GM04503 (cell line): ENCODE measurements at regions not wholly inside any gene's neighbourhood (a gene's known extent, or its start where the extent isn't known, plus 50 kb on each side); places are given as distances from the start of the nearest gene placed in this dataset.

Experiments used
- DNase-seq: peaks from one replicate; pipeline ENCODE4 v3.0.0-alpha.2; 2012; ENCODE audit warnings: low read depth

DNA sequence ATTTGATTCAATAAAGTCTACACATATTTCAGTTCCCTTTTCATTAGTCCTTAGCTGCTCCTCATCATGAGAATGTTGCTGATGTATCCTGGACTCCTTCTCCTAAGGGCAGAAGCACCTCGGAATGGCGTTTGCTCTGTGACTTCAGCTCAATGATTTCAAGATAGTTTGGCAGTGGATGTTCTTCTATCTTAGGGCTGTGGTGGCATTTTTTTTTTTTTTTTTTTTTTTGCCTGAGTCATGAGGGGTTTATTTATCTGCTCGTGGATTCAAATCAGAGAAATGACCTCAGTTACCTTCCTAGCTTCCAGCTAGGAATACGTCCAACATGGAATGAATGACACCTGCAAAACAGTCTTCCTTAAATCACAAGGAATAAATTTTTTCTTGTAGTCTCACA, 220.0 kb upstream of the ZBED5 start:
- DNase-seq: no peak

DNA sequence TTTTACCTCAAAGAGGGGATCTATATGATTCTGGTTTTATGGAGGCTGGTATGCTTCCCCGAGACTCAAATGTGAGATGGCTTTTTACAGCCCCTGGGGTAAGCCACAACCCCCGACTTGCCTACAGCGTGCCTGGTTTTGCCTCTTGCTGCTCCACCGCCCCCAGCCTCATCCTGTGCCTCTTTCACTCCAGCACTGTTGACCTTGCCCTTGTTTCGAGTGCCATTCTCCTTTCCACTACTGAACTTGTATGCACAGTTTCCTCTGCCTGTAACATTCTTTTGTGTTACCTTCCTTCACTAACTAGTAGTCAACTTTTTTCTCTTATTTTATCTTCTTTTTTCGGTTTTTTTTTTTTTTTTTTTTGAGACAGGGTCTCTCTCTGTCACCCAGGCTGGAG, 219.0 kb upstream of the ZBED5 start:
- DNase-seq: no peak

DNA sequence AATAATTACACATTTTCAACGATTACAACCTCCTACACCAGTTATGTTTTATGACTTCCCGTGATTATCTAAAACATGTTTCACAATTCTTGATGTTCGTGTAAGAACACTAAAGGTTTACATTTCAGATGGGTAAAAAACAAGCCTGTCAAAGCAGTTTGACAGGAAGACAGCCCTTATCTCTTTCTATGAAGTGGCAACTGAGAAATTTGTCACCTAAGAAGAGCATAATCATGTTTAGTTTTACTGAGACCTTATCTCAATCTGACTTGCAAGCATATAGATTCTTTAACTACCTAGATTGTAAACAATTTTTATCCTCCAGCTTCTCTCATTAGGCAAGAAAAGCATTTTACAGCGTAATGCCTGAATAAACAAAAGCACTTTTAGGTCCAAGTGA, 218.4 kb upstream of the ZBED5 start:
- DNase-seq: no peak

DNA sequence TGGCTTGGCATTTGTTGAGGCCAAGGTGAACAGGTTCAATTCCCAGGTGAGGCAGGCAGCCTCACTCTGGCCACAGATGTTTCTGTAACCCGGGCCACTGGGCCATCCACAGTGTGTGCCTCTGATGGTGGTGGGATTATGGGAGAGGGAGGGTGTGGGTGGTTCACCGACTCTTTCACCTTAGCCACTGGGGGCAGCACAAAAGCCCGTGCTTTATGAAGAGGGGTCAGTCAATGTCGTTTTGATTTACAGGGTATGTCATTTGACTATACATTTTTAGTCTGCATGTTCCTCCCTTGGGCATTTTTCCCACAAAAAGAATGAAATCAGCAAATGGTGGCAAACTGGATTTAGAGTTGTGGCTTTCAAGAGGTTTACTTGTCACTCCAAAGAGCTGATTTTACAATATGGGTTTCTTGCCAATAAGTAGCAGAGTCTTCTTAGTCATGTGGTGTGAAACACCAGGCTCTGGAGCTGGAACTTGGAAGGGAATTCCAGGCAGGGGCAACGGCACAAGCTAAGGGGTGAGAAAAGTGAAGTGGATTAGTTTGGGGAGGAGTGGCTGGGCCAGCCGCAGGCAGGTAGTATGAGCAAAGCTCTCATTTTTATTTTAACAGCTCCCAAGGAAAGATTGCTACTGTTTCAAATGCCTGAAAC, 217.8 kb upstream of the ZBED5 start:
- no peak for DNase-seq

DNA sequence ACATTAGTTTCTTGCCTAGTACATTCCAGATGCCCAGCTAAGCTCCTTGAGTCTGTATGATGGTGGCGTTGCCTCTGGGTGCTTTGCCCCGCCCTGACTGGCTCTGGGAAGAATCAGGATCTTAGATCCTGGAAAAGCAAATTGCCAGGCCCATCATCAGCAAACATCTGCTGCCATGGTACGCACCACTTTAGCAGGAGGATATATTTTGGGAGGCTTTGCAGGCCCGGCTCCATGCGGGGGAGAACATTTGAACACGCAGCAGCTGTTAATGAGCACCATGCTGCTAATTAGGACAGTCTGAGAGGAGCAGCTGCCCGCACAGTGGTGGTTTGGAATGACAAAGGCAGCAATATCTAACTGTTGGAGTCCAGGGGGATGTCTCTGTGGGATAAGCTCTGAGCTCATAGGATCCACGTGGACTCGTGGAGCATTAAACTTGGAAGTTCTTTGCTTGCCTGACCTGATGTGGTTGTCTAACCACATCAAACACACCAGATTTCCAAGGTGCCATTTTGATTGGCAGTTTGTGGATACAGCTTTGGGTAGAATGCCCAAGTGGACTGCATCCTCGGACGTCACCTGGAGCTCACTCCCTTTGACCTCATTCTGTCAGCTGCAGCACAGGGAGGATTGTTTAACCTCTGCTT, 217.0 kb upstream of the ZBED5 start:
- DNase-seq: no peak

DNA sequence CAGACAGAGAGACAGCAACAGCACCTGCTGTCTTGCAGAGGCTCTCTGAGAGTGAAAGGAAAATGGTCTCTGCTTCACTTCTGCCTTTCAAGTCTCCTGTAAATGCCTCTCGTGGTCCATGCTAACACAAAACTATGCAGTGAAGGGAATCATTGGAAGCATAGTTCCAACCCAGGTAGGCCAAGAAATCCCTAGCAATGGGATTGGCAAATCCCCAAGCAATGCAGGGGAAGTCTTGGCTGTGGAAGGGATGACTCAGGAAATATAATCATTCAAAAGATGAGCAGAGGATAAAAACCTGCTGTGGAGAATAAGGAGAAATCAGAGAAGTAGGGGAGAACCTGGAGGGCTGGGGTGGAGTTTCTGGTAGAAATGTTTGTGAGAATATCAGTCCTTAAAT, 216.1 kb upstream of the ZBED5 start:
- no peak for DNase-seq

DNA sequence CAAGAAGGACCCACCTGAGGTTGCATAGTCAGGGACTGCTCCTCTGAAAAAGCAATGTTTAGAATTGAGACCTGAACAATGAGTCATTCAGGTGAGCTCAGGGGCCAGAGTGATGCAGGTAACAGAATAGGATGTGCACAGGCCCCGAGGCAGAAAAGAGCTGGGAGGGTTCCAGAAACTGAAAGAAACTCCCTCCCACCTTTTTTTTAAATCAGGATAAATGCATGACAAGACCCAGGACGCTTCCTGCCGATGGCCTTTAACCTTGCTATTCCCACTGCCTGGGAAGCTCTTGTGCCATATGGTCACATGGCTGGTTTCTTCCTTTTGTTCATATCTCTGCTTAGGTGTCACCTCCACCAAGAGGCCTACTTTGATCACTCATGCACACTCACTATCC, 214.2 kb upstream of the ZBED5 start:
- no peak for DNase-seq

DNA sequence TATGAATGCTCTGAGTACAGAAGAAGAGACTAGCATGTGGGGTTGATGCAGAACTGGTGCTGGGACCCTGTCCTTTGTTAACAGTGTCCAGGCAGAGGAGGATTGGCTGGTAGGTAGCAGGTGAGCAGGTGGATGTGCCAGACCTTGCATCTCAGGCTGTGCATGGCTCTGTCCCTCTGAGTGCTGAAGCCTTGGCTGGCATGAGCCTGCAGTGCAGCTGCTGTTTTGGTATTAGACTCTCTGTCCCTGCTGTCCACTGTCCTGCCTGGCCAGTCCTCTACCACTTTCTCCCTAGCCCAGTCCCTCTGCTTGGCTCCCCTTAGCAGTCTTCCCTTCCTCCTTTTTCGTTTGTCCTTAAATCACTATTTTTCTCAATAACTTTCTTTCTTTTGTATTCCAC, 213.6 kb upstream of the ZBED5 start:
- no peak for DNase-seq

DNA sequence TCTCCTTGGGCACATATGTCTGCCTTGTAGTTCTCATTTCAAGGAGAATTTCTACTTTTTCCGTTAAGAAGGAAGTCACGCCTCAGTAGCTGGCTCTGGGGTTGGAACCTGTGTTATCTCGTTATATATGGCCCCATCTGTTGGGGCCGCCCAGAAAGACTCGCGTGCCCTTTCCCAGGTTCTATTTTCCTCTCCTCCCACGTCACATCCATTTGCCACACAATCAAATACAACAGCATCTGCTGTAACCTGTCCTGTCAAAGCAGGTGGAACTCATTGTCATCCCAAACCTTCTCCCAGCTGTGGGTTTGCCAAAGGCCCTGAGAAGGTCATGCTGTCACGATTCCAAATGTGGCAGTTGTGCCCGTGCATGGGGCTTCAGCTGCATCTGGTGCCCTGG, 213.1 kb upstream of the ZBED5 start:
- no peak for DNase-seq

DNA sequence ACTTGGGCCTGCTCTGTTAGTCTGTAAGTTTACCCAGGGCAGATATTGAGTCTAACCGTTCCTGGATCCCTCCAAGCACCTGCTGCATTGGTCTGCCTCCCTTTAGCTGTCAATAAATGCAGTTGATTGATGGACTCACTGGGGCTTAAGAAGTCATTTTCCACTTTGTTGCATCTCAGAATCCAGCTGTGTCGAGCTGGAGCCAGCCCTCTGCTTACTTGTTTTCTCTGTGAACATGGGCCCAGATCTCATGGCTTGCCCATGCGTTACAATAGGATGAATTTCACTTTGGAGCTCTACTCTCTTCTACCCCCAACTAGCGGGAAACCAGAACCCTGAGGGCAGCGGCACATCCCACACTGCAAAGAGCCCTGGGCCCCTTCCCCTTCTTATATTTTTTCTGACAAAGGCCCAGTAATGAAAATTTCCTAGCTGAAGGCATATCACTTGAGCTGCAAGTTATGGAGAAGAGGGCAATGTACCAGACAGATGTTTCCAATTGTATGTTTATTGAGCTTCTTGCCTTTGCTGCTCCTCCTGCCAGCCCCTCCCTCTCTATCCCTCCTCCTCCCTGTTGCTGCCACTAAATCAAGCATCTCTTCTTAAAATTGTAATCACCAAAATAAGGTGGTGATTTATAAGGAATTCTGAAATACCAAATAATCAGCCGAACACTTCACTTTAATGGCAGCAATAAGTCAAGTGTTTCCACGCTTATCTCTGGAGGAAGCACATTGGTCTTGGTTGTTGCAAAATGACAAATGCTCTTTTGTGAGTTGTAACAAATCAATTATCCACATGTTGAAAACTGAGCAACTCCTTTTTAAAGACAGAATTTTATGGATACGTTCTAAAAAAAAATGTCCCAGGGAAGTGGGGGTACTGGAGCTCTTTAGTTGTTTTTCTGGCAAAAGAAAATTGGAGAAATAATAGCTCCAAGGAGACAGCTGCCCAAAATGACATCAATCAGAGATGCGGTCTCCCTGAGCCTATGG, 212.3 kb upstream of the ZBED5 start:
- DNase-seq: no peak

DNA sequence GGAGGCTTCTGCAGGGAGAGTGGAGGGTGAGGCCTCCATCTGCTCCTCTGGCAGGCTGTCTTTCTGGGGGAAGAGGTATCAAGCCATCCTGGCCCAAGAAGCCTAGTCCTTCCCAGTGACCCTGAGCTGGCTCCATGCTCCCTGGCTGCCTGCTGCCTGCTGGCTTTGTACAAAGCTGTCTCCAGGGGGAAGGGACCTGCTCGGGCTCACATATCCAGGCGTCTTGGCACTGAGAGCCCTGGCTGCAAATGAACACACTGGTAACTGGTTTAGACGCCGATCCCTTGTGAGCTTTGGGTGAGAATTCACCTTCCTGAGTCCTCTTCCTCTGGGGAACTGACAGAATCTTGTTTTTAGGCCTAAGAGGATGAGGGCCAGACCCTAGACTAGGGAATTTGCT, 210.3 kb upstream of the ZBED5 start:
- DNase-seq: no peak

DNA sequence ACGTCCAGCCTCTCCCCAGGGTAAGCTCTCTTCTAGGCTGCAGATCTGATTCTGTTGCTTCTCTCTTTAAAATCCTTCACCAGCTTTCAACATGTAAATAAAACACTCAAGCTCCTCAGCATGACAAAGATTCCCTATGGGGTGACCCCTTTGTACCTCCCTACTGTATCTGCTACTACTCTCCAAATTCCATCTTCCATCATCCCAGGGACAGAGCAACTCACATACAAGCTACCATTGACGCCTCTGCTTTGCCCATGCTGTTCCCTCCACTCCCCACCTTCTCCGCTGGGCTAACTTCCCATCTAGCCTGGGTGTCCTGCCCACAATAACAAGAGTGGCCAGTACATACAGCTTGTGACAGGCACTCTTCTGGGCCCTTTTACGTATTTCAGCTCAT, 207.5 kb upstream of the ZBED5 start:
- no peak for DNase-seq

DNA sequence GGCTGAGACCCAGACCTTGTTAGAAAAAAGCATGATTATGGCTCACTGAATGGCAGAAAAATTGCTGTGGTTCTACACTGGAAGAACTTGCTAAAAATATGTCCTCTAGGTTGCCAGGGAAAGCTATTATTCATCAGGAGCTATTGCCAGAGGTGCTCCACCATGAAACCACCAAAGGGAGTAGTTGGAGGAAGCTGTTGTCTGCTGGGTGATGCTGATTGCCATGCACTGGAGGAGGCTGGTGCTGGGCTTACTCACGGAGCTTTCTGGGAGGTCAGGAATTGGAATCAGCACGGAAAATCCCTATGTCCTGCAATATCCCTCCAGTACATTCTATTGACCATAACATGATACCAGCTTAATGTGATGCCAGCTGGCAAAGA, 199.6 kb upstream of the ZBED5 start:
- no peak for DNase-seq

DNA sequence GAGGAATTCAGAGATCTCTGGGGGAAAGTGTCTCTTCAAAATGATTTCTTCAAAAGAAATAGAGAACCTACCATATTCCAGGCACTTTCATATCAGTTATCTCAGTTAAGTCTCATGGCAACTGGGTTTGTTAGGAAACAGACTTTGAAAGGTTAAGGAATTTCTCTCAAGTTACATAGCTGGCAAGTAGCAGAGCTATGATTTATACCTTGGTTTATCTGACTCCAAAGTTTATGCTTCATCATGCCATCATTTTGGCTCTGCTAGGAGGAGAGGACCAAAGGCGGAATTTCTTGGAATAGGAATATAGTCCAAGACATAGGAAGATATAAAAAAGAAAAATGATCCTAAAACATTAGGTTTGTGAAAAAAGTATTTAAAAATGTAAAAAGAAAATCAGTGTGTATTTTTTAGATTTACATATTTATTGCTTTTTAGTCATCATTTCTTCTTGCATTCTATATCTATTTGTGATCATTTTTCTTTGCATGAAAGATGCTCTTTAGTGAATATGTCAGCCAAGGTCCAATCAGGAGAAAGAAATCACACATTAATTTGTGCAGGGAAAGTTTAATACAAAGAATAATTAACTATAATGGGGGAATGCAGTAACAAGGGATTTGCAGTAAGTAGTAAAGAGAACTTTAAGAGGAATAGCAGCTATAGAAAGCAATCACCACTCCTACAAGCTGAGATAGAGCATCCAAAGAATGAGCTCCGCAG, 199.1 kb upstream of the ZBED5 start:
- DNase-seq: no peak

DNA sequence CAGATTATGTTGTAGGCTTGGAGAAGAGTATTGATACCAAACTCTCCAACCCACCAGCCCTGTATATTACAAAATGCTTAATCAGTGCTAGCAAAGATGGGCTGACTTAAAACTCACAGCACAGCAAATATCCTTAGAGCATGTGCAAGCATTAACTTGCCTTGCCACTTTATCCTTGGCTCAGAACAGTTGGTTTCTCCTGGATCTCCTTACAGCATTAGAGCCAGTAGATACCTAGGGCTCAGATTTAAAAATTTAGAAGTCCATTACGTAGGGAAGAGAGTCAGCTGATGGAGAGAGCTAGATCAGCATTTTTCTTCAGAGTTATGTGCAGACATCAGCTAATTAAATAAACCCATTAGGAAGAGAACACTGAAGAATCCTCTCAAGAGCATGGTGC, 198.5 kb upstream of the ZBED5 start:
- no peak for DNase-seq

DNA sequence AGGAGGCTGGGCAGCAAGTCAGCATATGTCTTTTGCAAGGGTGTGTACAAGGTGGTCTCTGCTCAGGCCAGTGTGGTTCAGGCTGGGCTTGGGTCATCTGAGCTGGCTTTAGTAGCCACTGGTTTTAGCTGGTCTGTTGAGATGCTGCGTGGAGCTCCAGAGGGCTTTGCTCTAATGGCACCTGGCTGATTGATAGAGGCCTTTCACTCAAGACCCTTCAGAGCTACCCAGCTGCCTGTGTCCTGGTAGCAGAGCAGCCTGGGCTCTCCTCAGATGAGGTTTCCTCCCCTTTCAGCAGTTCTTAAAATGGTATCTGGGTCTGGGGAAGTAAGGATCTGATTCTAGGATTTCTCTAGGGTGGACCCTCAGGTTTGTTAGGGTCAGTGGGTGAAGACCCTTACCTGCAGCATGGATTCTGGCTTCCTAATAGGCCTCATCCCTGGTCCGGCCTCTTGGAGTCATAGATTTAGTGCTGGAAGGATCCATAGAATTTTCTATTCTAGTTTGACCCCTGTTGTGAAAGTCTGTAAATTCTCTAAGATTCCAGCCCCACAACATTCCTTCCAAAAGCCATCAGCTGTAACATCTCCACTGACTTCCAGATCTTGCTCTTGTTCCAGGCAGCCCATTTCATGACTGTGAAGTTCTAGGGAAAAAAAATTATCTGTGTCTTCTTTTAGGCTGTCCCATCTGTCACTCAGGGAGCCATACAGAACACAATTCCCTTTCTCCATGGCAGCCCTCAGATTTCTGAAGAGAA, 190.2 kb upstream of the ZBED5 start:
- DNase-seq: no peak

DNA sequence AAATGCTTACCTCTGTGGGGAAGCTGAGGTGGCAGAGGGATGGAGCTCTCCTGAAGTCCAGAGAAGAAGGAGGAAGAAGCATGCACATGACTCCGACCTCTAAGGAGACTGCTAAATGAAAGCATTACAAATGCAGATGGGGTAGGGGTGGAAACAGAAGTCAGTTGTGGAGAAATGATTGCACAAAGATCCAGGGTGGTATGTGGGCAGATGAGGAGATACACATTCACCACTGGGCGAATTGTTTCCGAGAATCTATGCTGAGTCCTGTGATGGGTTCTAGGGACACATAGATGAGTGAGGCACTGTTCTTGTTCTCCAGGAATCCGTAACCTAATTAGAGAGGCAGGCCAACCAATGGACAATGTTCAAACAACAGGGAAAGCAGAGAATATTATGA, 188.9 kb upstream of the ZBED5 start:
- no peak for DNase-seq

DNA sequence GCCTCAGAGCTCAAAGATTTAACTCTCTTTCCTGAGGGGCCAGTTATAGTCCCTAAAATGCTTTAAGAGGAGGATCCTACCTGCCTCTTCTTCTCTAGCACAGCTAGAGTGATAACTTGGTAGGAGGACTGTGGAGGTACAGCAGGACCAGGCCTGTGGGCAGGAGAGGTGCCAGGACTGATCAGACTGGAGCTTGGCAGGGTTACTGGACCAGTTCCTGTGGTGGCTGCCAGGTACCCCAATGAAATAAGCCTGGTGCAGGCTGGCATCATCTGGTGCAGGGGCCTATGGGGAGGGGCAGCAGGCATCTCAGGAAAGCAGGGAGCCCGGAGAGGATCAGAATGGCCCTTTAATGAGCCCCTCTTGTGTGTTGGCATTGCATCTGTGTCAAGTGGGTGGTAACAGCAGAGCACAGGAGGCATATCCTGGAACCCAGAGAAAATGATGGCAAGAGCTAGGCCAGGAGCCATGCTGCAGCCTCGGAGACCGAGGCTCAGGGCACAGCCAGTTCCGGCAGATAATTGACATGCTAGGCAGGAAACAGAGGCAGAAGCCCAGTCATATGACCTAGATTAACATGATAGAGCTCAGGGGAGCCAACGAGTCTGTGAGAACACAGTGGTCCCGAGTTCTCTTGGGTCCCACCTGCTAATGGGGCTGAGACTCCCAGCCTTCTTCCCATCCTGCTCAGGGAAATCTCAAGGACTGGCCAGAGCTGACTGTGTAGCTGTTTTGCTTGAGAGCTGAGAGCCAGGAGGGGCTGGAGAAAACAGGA, 187.5 kb upstream of the ZBED5 start:
- DNase-seq: no peak

DNA sequence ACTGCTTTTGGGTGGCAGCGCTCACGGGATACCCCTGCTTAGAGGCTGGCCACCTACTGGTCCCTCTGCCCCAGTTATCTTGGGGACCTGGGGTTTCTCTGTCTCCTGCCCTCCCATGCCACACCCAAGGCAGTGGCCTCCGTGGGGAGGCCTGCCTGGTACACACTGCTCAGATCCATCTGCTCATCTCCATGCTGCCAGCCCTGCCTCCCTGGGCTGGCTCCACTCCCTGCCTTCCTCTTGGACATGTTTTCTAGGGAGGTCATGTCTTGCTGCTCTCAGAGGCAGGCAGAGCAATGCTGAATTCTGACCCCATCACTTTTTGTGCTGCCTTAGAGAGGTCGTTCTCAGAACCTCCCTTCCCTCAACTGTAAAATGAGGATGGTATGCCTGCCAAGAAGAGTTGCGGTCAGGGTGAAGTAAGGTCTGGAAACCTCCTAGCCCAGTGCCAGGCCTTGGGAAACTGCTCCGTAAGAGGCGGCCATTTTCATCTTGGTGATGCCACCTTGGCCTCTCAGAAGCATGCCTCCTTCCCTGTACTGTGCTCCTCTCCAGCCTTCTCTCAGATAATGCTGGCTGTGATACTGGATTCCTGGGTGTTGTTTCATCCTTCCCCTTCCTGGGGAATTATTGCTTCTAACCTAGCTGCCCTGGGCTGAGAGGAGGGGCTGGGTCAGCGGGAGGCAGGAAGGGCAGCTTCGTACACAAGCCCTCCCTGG, 186.4 kb upstream of the ZBED5 start:
- no peak for DNase-seq

DNA sequence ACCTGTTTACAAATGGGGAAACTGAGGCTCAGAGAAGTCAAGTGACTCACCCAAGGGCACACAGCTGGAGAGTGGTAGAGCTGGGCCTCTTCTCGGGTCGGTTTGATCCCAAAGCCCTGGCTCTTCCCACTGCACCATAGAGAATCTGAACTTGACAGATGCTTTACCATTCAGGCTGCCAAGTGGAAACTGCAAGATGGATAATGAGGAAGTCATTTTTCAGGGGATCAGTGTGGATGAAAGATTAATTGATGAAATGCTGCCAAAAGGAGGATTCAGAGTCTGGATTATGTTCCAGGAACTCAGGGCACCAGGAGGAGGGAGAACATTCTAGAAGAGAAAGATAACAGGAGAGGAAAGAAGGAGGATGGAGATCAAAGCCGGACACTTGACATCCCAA, 185.9 kb upstream of the ZBED5 start:
- DNase-seq: no peak
